ENCODE measurements at regions not wholly inside any gene's neighbourhood (a gene's known extent, or its start where the extent isn't known, plus 50 kb on each side); places are given as distances from the start of the nearest gene placed in this dataset.
"Not testable (repeated sequence)": the region's sequence is repeated elsewhere in the genome, so short reads cannot be mapped to it uniquely, and the experiment has no call there.

GRCh38 chr17:73859439-73860008, 215.3 kb upstream of the SDK2 start:
- not testable (repeated sequence) for TF ChIP-seq POLR2AphosphoS5 (IDR thresholded peaks at IDR 0.05; ENCODE audit: borderline replicate concordance, low read depth, low read length); EZH2 (IDR thresholded peaks at IDR 0.05); FOXP2 (optimal IDR thresholded peaks at IDR 0.05; ENCODE audit: control extremely low read depth, extremely low read length, insufficient read depth)

Measured in SK-N-MC (cell line).